Trophoblast cell (in vitro differentiated cells and primary cell): ENCODE measurements at regions not wholly inside any gene's neighbourhood (a gene's known extent, or its start where the extent isn't known, plus 50 kb on each side); places are given as distances from the start of the nearest gene placed in this dataset.

Experiments used
- DNase-seq, 2 donors: peaks; one replicate each; pipeline ENCODE4 v3.0.0-alpha.2; 2016
- H2AFZ ChIP-seq: 2 replicates; pipeline ENCODE4 v1.6.1; 2013; ENCODE audit warnings: low read length, moderate library complexity, mild to moderate bottlenecking; ENCODE audit not compliant: insufficient read depth, poor library complexity
- H2AK5ac ChIP-seq: 2 replicates; pipeline ENCODE4 v1.6.1; 2013; ENCODE audit warnings: mild to moderate bottlenecking, low read length
- H2BK120ac ChIP-seq: 2 replicates; pipeline ENCODE4 v1.6.1; 2013; ENCODE audit warnings: low read length, mild to moderate bottlenecking, moderate library complexity; ENCODE audit not compliant: insufficient read depth, poor library complexity
- H2BK12ac ChIP-seq: 2 replicates; pipeline ENCODE4 v1.6.1; 2013; ENCODE audit warnings: mild to moderate bottlenecking, low read length, moderate library complexity
- H2BK5ac ChIP-seq: 2 replicates; pipeline ENCODE4 v1.6.1; 2013; ENCODE audit warnings: low read length, low read depth, moderate library complexity, mild to moderate bottlenecking; ENCODE audit not compliant: poor library complexity
- H3K14ac ChIP-seq: 2 replicates; pipeline ENCODE4 v1.6.1; 2013; ENCODE audit warnings: mild to moderate bottlenecking, low read length
- H3K18ac ChIP-seq: 2 replicates; pipeline ENCODE4 v1.6.1; 2013; ENCODE audit warnings: mild to moderate bottlenecking, low read length
- H3K23ac ChIP-seq: 2 replicates; pipeline ENCODE4 v1.6.1; 2013; ENCODE audit warnings: low read length
- H3K27ac ChIP-seq: 2 replicates; pipeline ENCODE4 v1.5.1; 2013; ENCODE audit warnings: low read depth, mild to moderate bottlenecking, inconsistent platforms, low read length, moderate library complexity
- H3K27me3 ChIP-seq: 2 replicates; pipeline ENCODE4 v1.6.1; 2013; ENCODE audit warnings: inconsistent platforms, mild to moderate bottlenecking, low read length, moderate library complexity; ENCODE audit not compliant: insufficient read depth
- H3K36me3 ChIP-seq, 2 experiments: 1 replicate in 1 of 2; 2 replicates in 1 of 2; pipeline ENCODE4 v1.6.1; 2013; ENCODE audit warnings: low read length in 2 of 2, mild to moderate bottlenecking in 2 of 2, moderate library complexity in 1 of 2; ENCODE audit not compliant: insufficient read depth in 2 of 2, control insufficient read depth in 1 of 2
- H3K4ac ChIP-seq: 2 replicates; pipeline ENCODE4 v1.6.1; 2013; ENCODE audit warnings: low read depth, mild to moderate bottlenecking, low read length, moderate library complexity
- H3K4me1 ChIP-seq, 2 experiments: 1 replicate in 1 of 2; 2 replicates in 1 of 2; pipeline ENCODE4 v1.6.1; 2013; ENCODE audit warnings: low read length in 2 of 2, mild to moderate bottlenecking in 2 of 2, moderate library complexity in 1 of 2; ENCODE audit not compliant: insufficient read depth in 2 of 2, control insufficient read depth in 1 of 2
- H3K4me2 ChIP-seq: 2 replicates; pipeline ENCODE4 v1.6.1; 2013; ENCODE audit warnings: inconsistent platforms, mild to moderate bottlenecking, low read length, moderate library complexity
- H3K4me3 ChIP-seq: 2 replicates; pipeline ENCODE4 v1.5.1; 2013; ENCODE audit warnings: mild to moderate bottlenecking, low read depth, low read length, inconsistent platforms
- H3K79me1 ChIP-seq: one replicate; pipeline ENCODE4 v1.6.1; 2013; ENCODE audit warnings: low read length
- H3K79me2 ChIP-seq: 2 replicates; pipeline ENCODE4 v1.6.1; 2013; ENCODE audit warnings: low read length, mild to moderate bottlenecking; ENCODE audit not compliant: control insufficient read depth, insufficient read depth, poor library complexity
- H3K9ac ChIP-seq: 2 replicates; pipeline ENCODE4 v1.6.1; 2013; ENCODE audit warnings: mild to moderate bottlenecking, low read length
- H3K9me3 ChIP-seq: 2 replicates; pipeline ENCODE4 v1.6.1; 2013; ENCODE audit warnings: low read depth, mild to moderate bottlenecking, control low read depth, inconsistent platforms, low read length; ENCODE audit not compliant: insufficient read depth
- H4K12ac ChIP-seq: 2 replicates; pipeline ENCODE4 v1.6.1; 2013; ENCODE audit warnings: low read depth, mild to moderate bottlenecking, low read length, moderate library complexity
- H4K8ac ChIP-seq: 2 replicates; pipeline ENCODE4 v1.6.1; 2013; ENCODE audit warnings: low read depth, mild to moderate bottlenecking, low read length, moderate library complexity
- H4K91ac ChIP-seq: one replicate; pipeline ENCODE4 v1.6.1; 2013; ENCODE audit warnings: low read depth, mild to moderate bottlenecking, low read length, moderate library complexity
- WGBS: extraction: QIAGEN DNeasy Blood & Tissue Kit; methylation state at CpG from one replicate; pipeline ENCODE4 v1.1.7; 2013; ENCODE audit warnings: missing lambda C conversion rate; ENCODE audit not compliant: insufficient read length, insufficient coverage; ENCODE audit errors: extremely low coverage; 5-methylcytosine and 5-hydroxymethylcytosine counted together

GRCh38 chr6:16999491-17000436, 102.1 kb upstream of the STMND1 start:
- H4K12ac ChIP-seq = no peak overlapping the region
- no peaks in the 10 kb centered on the region for H3K79me1 ChIP-seq
- DNase-seq = no peak
- no peak overlapping the region for H2AFZ ChIP-seq
- H4K8ac ChIP-seq = no peak overlapping the region
- no peaks in the 10 kb centered on the region for H3K36me3 ChIP-seq
- no peak overlapping the region for H3K4me3 ChIP-seq
- H3K79me2 ChIP-seq = no peaks in the 10 kb centered on the region
- peaks cover 2% of the 10 kb centered on the region for H3K9me3 ChIP-seq
- no peak overlapping the region for H4K91ac ChIP-seq
- H3K14ac ChIP-seq = no peak overlapping the region
- no peaks in the 10 kb centered on the region for H3K27me3 ChIP-seq
- no peak overlapping the region for H3K9ac ChIP-seq
- no peak overlapping the region for H2AK5ac ChIP-seq
- WGBS = no CpG with 5 or more reads among the region's 2 CpGs
- no peak overlapping the region for H3K23ac ChIP-seq
- H3K27ac ChIP-seq = no peak overlapping the region
- H3K4me1 ChIP-seq = no peaks in the 10 kb centered on the region
- H2BK120ac ChIP-seq = no peak overlapping the region
- no peak overlapping the region for H3K4me2 ChIP-seq
- no peak overlapping the region for H2BK5ac ChIP-seq
- H3K4ac ChIP-seq = no peak overlapping the region
- no peak overlapping the region for H3K18ac ChIP-seq
- H2BK12ac ChIP-seq = no peak overlapping the region

GRCh38 chr6:16998461-16998860, 103.4 kb upstream of the STMND1 start:
- H3K4ac ChIP-seq = no peak overlapping the region
- no peak overlapping the region for H3K23ac ChIP-seq
- H3K4me3 ChIP-seq = no peak overlapping the region
- WGBS = no CpG with 5 or more reads among the region's 5 CpGs
- no peak overlapping the region for H2BK120ac ChIP-seq
- H2BK12ac ChIP-seq = no peak overlapping the region
- H2BK5ac ChIP-seq = no peak overlapping the region
- H3K27me3 ChIP-seq = no peaks in the 10 kb centered on the region
- DNase-seq = no peak
- H4K91ac ChIP-seq = no peak overlapping the region
- H2AFZ ChIP-seq = no peak overlapping the region
- H2AK5ac ChIP-seq = no peak overlapping the region
- no peak overlapping the region for H3K27ac ChIP-seq
- no peak overlapping the region for H3K18ac ChIP-seq
- H3K79me1 ChIP-seq = no peaks in the 10 kb centered on the region
- no peaks in the 10 kb centered on the region for H3K4me1 ChIP-seq
- H4K8ac ChIP-seq = no peak overlapping the region
- no peak overlapping the region for H3K9ac ChIP-seq
- H3K9me3 ChIP-seq = peaks cover 2% of the 10 kb centered on the region
- H3K36me3 ChIP-seq = no peaks in the 10 kb centered on the region
- no peak overlapping the region for H4K12ac ChIP-seq
- H3K4me2 ChIP-seq = no peak overlapping the region
- no peak overlapping the region for H3K14ac ChIP-seq
- no peaks in the 10 kb centered on the region for H3K79me2 ChIP-seq

- no peak overlapping the region for H2BK120ac ChIP-seq
- H3K18ac ChIP-seq = no peak overlapping the region
- H3K4ac ChIP-seq = no peak overlapping the region
- no peak overlapping the region for H2BK12ac ChIP-seq
- H4K8ac ChIP-seq = no peak overlapping the region
- no peaks in the 10 kb centered on the region for H3K9me3 ChIP-seq
- no peaks in the 10 kb centered on the region for H3K27me3 ChIP-seq
- no peak overlapping the region for H2AK5ac ChIP-seq
- no peaks in the 10 kb centered on the region for H3K36me3 ChIP-seq
- H3K4me3 ChIP-seq = no peak overlapping the region
- no peak overlapping the region for H3K27ac ChIP-seq
- no peak for DNase-seq
- H3K79me2 ChIP-seq = no peaks in the 10 kb centered on the region
- no peak overlapping the region for H4K12ac ChIP-seq
- no peak overlapping the region for H3K4me2 ChIP-seq
- no peak overlapping the region for H2AFZ ChIP-seq
- WGBS = no CpG with 5 or more reads among the region's 6 CpGs
- H4K91ac ChIP-seq = no peak overlapping the region
- H3K14ac ChIP-seq = no peak overlapping the region
- no peak overlapping the region for H3K9ac ChIP-seq
- no peak overlapping the region for H3K23ac ChIP-seq
- H3K4me1 ChIP-seq = no peaks in the 10 kb centered on the region
- H3K79me1 ChIP-seq = no peaks in the 10 kb centered on the region
- no peak overlapping the region for H2BK5ac ChIP-seq
Measured at GRCh38 chr6:16995511-16996250, 106.2 kb upstream of the STMND1 start.

GRCh38 chr6:16993396-16993795, 108.5 kb upstream of the STMND1 start:
- no CpG with 5 or more reads among the region's 6 CpGs for WGBS
- no peak overlapping the region for H3K9ac ChIP-seq

More at GRCh38 chr6:16993396-16993795, 108.5 kb upstream of the STMND1 start:
- H2BK120ac ChIP-seq = no peak overlapping the region
- H3K27ac ChIP-seq = no peak overlapping the region
- no peak overlapping the region for H3K14ac ChIP-seq
- DNase-seq = no peak
- H3K18ac ChIP-seq = no peak overlapping the region
- H3K9me3 ChIP-seq = peaks cover 2% of the 10 kb centered on the region
- no peak overlapping the region for H2BK12ac ChIP-seq
- no peak overlapping the region for H3K4me3 ChIP-seq
- no peaks in the 10 kb centered on the region for H3K27me3 ChIP-seq
- no peak overlapping the region for H3K23ac ChIP-seq
- H3K4me1 ChIP-seq = no peaks in the 10 kb centered on the region
- no peak overlapping the region for H4K8ac ChIP-seq
- no peaks in the 10 kb centered on the region for H3K36me3 ChIP-seq
- H3K79me1 ChIP-seq = no peaks in the 10 kb centered on the region
- H3K79me2 ChIP-seq = no peaks in the 10 kb centered on the region
- no peak overlapping the region for H2AK5ac ChIP-seq
- H4K12ac ChIP-seq = no peak overlapping the region
- H4K91ac ChIP-seq = no peak overlapping the region
- no peak overlapping the region for H3K4ac ChIP-seq
- no peak overlapping the region for H2AFZ ChIP-seq
- no peak overlapping the region for H3K4me2 ChIP-seq
- H2BK5ac ChIP-seq = no peak overlapping the region
